D341Med (cell line): ENCODE measurements at regions not wholly inside any gene's neighbourhood (a gene's known extent, or its start where the extent isn't known, plus 50 kb on each side); places are given as distances from the start of the nearest gene placed in this dataset.
A peak's percentile ranks its signal among the peaks of the same experiment; 100 is the strongest.
"Not testable (repeated sequence)": the region's sequence is repeated elsewhere in the genome, so short reads cannot be mapped to it uniquely, and the experiment has no call there.

ENCODE experiments used
- DNase-seq: peaks from one replicate; pipeline ENCODE4 v3.0.0; 2012; ENCODE audit warnings: low spot score

GRCh38 chr4:33931026-33931425, 2313.3 kb downstream of the ARAP2 start:
- DNase-seq = no peak

DNA sequence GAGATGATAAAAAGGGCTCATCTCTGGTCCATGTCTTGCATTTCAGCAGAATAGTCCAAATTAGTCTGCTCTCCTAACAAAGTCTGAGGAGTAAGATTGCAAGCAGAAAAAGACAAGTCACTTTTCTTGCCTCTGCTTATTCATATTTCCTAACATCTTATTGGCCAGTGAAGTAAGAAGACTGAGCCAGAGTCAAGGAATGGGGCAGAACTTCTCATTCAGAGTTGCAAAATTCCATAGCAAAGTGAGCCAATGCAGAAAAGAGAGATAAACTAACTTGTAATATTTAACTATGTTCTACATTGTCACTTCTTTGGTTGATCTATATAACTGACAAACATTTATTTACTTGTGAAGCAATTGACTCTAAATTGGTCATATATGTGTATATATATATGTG, 2304.0 kb downstream of the ARAP2 start:
- DNase-seq = no peak

DNA sequence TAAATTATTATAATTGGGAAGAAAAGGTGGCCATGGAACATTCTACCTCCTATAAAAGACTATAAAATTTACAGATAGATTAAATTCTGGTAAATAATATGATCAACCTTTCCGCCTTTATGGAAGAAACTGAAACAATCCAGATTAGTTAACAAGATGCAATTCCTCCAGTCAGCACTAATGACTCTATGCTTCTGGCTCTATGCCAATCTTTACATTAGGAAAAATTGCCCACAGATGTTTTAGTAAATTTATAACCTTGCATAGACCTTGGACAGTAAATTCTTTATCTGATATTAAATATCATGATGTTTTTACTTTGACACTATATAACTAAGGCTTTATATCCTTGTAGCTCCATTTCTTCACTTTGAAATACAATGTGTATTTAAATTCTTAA, 2302.5 kb downstream of the ARAP2 start:
- peak; percentile 10 for DNase-seq

DNA sequence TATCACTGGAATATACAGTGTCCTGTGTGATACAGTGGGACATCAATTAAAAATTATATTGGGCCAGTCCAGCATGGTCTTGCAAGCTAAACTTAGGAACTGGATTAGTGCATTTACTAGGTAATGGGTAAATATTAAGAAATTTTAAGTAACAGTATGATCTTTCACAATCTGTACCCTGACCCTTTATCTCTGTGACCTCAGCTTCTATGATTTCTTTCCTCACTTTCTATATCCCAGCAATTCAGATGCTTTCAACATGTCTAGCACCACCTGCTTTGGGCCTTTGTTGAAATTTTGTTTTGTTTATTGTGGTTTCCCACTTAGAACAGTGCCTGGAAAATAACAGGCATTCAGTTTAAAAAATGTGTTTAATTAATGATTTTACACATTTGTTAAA, 2295.4 kb downstream of the ARAP2 start:
- DNase-seq = no peak

GRCh38 chr4:33953848-33954247, 2290.5 kb downstream of the ARAP2 start:
- DNase-seq = not testable (repeated sequence)

GRCh38 chr4:33954759-33955158, 2289.6 kb downstream of the ARAP2 start:
- peak; percentile 17 for DNase-seq

- DNase-seq = no peak
Observed at GRCh38 chr4:33959519-33959918, 2284.8 kb downstream of the ARAP2 start.

GRCh38 chr4:33961761-33962160, 2282.6 kb downstream of the ARAP2 start:
- no peak for DNase-seq

- DNase-seq = no peak
Observed at GRCh38 chr4:33966808-33967207, 2277.5 kb downstream of the ARAP2 start.

DNA sequence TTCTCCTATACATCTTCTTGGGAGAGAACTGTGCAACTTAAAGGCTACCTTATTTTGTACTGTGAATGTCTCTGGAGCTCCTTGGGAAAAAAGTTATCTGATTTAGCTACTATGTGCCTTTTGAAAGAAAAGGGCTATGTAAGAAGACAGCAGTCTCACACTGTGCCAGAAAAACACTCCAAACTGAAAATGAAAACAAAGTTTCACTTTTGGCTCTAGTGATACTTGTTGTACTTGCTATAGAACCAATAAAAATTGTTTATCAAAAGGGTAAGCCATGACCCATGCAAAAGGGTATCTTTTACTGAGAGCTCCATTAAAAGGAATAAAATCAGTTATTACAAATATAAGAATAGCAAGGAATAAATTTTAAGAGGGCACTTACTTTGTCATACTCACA, 2270.0 kb downstream of the ARAP2 start:
- no peak for DNase-seq

DNA sequence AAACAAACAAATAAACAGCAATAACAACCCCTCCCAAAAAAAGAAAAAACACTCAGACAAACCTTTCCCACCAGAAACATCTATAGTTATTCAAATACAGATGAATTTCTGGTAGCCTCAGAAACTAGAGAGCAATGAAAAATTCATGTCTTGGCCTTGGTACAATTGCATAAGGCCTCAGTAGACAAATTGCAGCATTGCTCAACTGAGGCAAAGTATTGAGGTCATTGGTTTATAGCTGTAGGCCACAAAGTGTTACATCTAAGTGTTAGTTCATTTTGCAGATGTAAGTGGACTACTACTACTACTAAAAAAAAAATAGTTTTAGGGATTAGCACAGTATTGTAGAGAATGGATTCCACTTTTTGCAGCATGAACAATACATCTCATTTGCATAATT, 2268.3 kb downstream of the ARAP2 start:
- no peak for DNase-seq

- not testable (repeated sequence) for DNase-seq
Observed at GRCh38 chr4:33979781-33980180, 2264.5 kb downstream of the ARAP2 start.

GRCh38 chr4:33980361-33980760, 2264.0 kb downstream of the ARAP2 start:
- DNase-seq = no peak

GRCh38 chr4:33989820-33990443, 2254.4 kb downstream of the ARAP2 start:
- no peak for DNase-seq

- DNase-seq = no peak
Observed at GRCh38 chr4:33996075-33996718, 2248.1 kb downstream of the ARAP2 start.

DNA sequence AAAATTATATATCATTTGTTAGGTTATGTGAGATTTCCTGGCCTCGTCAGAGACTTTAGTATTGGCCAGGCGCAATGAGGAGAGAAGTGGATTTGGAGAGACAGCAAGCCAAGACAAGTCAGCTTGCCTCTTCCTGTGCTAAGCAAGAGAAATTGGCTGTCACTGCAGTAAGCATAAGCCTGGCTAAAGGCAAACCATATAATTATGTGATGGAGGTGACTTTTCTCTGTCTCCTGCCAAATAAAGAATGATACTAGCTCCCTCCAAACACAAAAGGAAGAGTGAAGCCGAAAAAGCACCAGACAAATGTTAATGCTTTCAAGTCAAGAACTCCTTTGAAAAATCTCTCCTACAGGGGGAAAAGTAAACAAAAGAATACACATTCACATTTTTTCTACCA, 2246.0 kb downstream of the ARAP2 start:
- DNase-seq = peak; percentile 3

GRCh38 chr4:34000356-34000755, 2244.0 kb downstream of the ARAP2 start:
- peak; percentile 5 for DNase-seq

- DNase-seq = not testable (repeated sequence)
Observed at GRCh38 chr4:34006540-34006939, 2237.8 kb downstream of the ARAP2 start.

DNA sequence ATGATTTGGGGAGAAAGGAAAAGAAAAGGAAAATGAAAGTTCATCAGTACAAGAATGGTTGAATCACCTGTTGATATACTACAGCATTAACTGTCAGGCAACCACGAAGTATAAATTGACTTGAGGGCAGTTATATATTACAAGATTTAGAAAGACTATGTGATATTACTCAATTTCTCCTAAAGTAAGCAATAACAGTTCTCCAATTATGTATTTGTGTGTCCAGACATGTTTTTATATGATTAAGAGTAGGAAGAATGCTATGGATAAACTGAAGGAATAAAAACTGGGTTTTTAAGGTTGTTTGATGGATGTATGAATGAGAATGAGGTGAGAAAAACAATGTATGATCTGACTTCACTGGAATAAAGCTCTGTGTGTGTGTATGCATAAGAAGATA, 2234.4 kb downstream of the ARAP2 start:
- no peak for DNase-seq

DNA sequence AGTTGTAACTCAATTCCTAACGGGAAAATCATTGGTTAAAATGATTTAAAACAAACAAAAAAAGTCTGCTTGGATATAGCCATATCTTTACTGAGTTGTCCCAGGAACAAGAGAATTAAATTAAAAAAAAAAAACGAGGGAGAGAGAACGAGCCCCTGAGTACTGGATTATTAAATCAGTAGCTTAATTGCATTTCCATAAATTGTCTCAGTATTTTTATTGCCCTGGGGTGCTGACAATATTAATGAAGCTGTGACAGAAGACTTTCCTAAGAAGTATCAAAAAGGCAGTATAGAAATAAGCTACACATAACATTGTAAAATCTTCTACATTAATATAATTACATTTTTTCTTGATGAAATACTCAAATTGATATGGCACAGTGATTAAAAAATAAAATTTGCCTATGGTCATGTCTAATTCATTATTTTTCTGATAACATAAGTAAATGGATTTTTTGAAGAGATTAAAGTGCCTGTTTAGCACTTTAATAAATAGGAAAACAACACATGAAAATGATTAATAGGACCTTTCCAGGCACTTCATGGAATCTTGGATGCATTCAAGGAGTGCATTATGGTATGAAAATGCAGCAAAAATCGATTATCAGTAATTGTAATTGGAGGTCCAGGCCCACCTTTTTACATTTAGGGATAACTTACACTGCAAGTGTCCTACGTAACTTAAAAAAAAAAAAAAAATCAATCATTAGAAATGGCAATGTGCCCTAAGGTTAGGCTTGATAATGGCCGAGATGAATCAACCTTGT, 2233.4 kb downstream of the ARAP2 start:
- DNase-seq = no peak

DNA sequence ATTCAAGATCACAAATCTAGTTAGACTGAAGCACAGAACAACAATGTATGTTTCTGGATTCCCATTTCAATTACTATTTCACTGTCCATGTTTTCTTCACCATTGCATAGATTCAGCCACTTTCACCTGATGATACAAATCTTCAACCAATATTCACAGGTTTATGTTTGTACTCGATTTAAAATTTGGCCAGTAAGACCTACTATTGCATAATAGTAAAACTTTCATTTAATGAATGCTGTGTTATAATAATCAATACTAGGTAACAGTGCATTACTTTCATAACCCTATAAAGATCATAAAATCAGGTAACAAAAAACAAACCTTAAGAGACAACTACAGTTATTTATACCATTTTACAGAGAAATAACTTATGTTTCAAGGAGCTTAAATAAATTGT, 2209.1 kb downstream of the ARAP2 start:
- DNase-seq = no peak

DNA sequence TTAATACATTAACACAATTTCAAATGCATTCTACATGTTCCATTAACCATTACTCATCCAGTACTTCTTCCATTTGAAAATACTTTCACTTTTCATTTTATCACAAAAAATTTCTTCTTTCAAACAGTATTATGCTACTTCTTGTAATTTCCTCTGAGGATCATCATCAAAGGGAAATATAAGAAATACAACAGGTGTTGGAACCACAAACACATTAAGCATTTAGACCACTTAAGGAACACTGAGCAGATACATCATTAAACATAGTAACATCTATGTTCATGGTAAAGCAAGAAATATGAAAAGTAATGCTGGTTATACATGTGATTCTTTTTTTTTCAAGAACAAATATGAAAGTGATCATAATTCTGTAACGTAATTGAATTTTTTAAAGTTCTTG, 2207.0 kb downstream of the ARAP2 start:
- no peak for DNase-seq

DNA sequence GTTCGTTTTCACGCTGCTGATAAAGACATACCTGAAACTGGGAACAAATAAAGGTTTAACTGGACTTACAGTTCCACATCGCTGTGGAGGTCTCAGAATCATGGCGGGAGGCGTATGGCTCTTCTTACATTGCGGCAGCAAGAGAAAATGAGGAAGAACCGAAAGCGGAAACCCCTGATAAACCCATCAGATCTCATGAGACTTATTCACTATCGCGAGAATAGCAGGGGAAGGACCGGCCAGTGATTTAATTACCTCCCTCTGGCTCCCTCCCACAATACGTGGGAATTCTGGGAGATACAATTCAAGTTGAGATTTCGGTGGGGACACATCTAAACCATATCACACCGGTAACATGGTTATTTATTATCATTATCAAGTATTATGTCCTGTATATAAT, 2204.5 kb downstream of the ARAP2 start:
- DNase-seq = no peak
